Activated CD4-positive, alpha-beta T cell treated with anti-CD3 and anti-CD28 coated beads, Interleukin-2, amount 10 ng/mL, durations not matched to agents 7 days and 5 days (primary cell): ENCODE measurements at regions not wholly inside any gene's neighbourhood (a gene's known extent, or its start where the extent isn't known, plus 50 kb on each side); places are given as distances from the start of the nearest gene placed in this dataset.

Experiments
- CTCF ChIA-PET: fragments of 350-600 bp; sonication (Branson Sonifier 250); formaldehyde crosslinking; loops from one replicate; lab custom pipeline; 2021; ENCODE audit warnings: antibody characterized with exemption; lab: Charles Lee
- POLR2A ChIA-PET: fragments of 350-600 bp; sonication (Branson Sonifier 250); formaldehyde crosslinking; loops from one replicate; lab custom pipeline; 2021; ENCODE audit warnings: antibody characterized with exemption; lab: Charles Lee
- DNase-seq: peaks from one replicate; pipeline ENCODE4 v3.0.0-alpha.2; 2020
- H3K27ac Mint-ChIP-seq: one replicate; pipeline ENCODE4 v1.8.0; 2021; ENCODE audit warnings: mild to moderate bottlenecking, moderate library complexity, mixed read lengths
- H3K27me3 Mint-ChIP-seq: one replicate; pipeline ENCODE4 v1.8.0; 2021; ENCODE audit warnings: mixed read lengths
- H3K36me3 Mint-ChIP-seq: one replicate; pipeline ENCODE4 v1.8.0; 2021; ENCODE audit warnings: low read depth, mixed read lengths
- H3K4me1 Mint-ChIP-seq: one replicate; pipeline ENCODE4 v1.8.0; 2021; ENCODE audit warnings: mixed read lengths
- H3K4me3 Mint-ChIP-seq: one replicate; pipeline ENCODE4 v1.8.0; 2021; ENCODE audit warnings: mild to moderate bottlenecking, moderate library complexity, mixed read lengths
- H3K9me3 Mint-ChIP-seq: one replicate; pipeline ENCODE4 v1.8.0; 2021; ENCODE audit warnings: mixed read lengths

GRCh38 chr18:38067821-38068220 is 502.2 kb upstream of the CELF4 start:
- Mint-ChIP-seq H3K9me3 (peaks cover 5% of the 10 kb centered on the region), H3K27me3 (no peaks in the 10 kb centered on the region), H3K27ac (no peak overlapping the region), H3K4me3 (no peak overlapping the region), H3K36me3 (no peaks in the 10 kb centered on the region), H3K4me1 (no peaks in the 10 kb centered on the region)
- ChIA-PET POLR2A (no interaction called here), CTCF (no interaction called here)
- no peak for DNase-seq

- CTCF ChIA-PET = no interaction called here
- DNase-seq = no peak
- Mint-ChIP-seq H3K4me3 (no peak overlapping the region), H3K4me1 (no peaks in the 10 kb centered on the region), H3K9me3 (peaks cover 5% of the 10 kb centered on the region), H3K36me3 (no peaks in the 10 kb centered on the region), H3K27me3 (no peaks in the 10 kb centered on the region), H3K27ac (no peak overlapping the region)
- POLR2A ChIA-PET = no interaction called here
Observed at GRCh38 chr18:38067086-38067485, 501.5 kb upstream of the CELF4 start.

GRCh38 chr18:38052879-38053590 is 487.4 kb upstream of the CELF4 start:
- Mint-ChIP-seq H3K36me3 (no peaks in the 10 kb centered on the region), H3K4me1 (no peaks in the 10 kb centered on the region), H3K4me3 (no peak overlapping the region), H3K9me3 (no peaks in the 10 kb centered on the region), H3K27me3 (no peaks in the 10 kb centered on the region), H3K27ac (no peak overlapping the region)
- ChIA-PET POLR2A (no interaction called here), CTCF (no interaction called here)
- DNase-seq = no peak

- Mint-ChIP-seq H3K36me3 (no peaks in the 10 kb centered on the region), H3K27me3 (no peaks in the 10 kb centered on the region), H3K4me3 (no peak overlapping the region), H3K4me1 (no peaks in the 10 kb centered on the region), H3K27ac (no peak overlapping the region), H3K9me3 (no peaks in the 10 kb centered on the region)
- DNase-seq = no peak
- ChIA-PET CTCF (interaction anchor here (0.6 kb wide), 1 partner anchor 16 kb away, joined by 3 read pairs; no protein-coding TSS in a partner anchor), POLR2A (no interaction called here)
Observed at GRCh38 chr18:38047820-38048219, 482.2 kb upstream of the CELF4 start.

GRCh38 chr18:38046651-38047050 is 481.1 kb upstream of the CELF4 start:
- Mint-ChIP-seq H3K36me3 (no peaks in the 10 kb centered on the region), H3K27me3 (no peaks in the 10 kb centered on the region), H3K9me3 (no peaks in the 10 kb centered on the region), H3K27ac (no peak overlapping the region), H3K4me3 (no peak overlapping the region), H3K4me1 (no peaks in the 10 kb centered on the region)
- no peak for DNase-seq
- POLR2A ChIA-PET = no interaction called here
- CTCF ChIA-PET = no interaction called here

GRCh38 chr18:38045845-38046244 is 480.2 kb upstream of the CELF4 start:
- Mint-ChIP-seq H3K4me1 (no peaks in the 10 kb centered on the region), H3K4me3 (no peak overlapping the region), H3K36me3 (no peaks in the 10 kb centered on the region), H3K9me3 (no peaks in the 10 kb centered on the region), H3K27ac (no peak overlapping the region), H3K27me3 (no peaks in the 10 kb centered on the region)
- ChIA-PET CTCF (no interaction called here), POLR2A (no interaction called here)
- no peak for DNase-seq

GRCh38 chr18:38042211-38042890 is 476.8 kb upstream of the CELF4 start:
- Mint-ChIP-seq H3K27me3 (no peaks in the 10 kb centered on the region), H3K36me3 (no peaks in the 10 kb centered on the region), H3K27ac (no peak overlapping the region), H3K4me1 (no peaks in the 10 kb centered on the region), H3K9me3 (no peaks in the 10 kb centered on the region), H3K4me3 (no peak overlapping the region)
- DNase-seq = no peak
- POLR2A ChIA-PET = no interaction called here
- CTCF ChIA-PET = no interaction called here

- Mint-ChIP-seq H3K27me3 (no peaks in the 10 kb centered on the region), H3K27ac (no peak overlapping the region), H3K4me3 (no peak overlapping the region), H3K4me1 (no peaks in the 10 kb centered on the region), H3K36me3 (no peaks in the 10 kb centered on the region), H3K9me3 (no peaks in the 10 kb centered on the region)
- CTCF ChIA-PET = no interaction called here
- no peak for DNase-seq
- POLR2A ChIA-PET = no interaction called here
Observed at GRCh38 chr18:38038242-38038641, 472.6 kb upstream of the CELF4 start.

GRCh38 chr18:38035193-38035592 is 469.6 kb upstream of the CELF4 start:
- CTCF ChIA-PET = interaction anchor here (0.6 kb wide), 1 partner anchor 1417 kb away, joined by 4 read pairs; no protein-coding TSS in a partner anchor
- DNase-seq = no peak
- H3K36me3 Mint-ChIP-seq = no peaks in the 10 kb centered on the region
- no peaks in the 10 kb centered on the region for H3K4me1 Mint-ChIP-seq
- no peaks in the 10 kb centered on the region for H3K27me3 Mint-ChIP-seq
- H3K27ac Mint-ChIP-seq = no peak overlapping the region
- POLR2A ChIA-PET = no interaction called here
- no peak overlapping the region for H3K4me3 Mint-ChIP-seq
- H3K9me3 Mint-ChIP-seq = no peaks in the 10 kb centered on the region

GRCh38 chr18:38033282-38033681 is 467.7 kb upstream of the CELF4 start:
- POLR2A ChIA-PET = no interaction called here
- no peak for DNase-seq
- H3K4me1 Mint-ChIP-seq = no peaks in the 10 kb centered on the region
- H3K36me3 Mint-ChIP-seq = no peaks in the 10 kb centered on the region
- no peak overlapping the region for H3K4me3 Mint-ChIP-seq
- CTCF ChIA-PET = no interaction called here
- no peaks in the 10 kb centered on the region for H3K27me3 Mint-ChIP-seq
- no peak overlapping the region for H3K27ac Mint-ChIP-seq
- H3K9me3 Mint-ChIP-seq = no peaks in the 10 kb centered on the region

- no peaks in the 10 kb centered on the region for H3K36me3 Mint-ChIP-seq
- H3K27me3 Mint-ChIP-seq = no peaks in the 10 kb centered on the region
- H3K27ac Mint-ChIP-seq = no peak overlapping the region
- H3K9me3 Mint-ChIP-seq = no peaks in the 10 kb centered on the region
- CTCF ChIA-PET = no interaction called here
- POLR2A ChIA-PET = no interaction called here
- no peaks in the 10 kb centered on the region for H3K4me1 Mint-ChIP-seq
- no peak overlapping the region for H3K4me3 Mint-ChIP-seq
- DNase-seq = no peak
Observed at GRCh38 chr18:38032516-38032915, 466.9 kb upstream of the CELF4 start.

- no peaks in the 10 kb centered on the region for H3K9me3 Mint-ChIP-seq
- ChIA-PET POLR2A (no interaction called here), CTCF (no interaction called here)
- no peaks in the 10 kb centered on the region for H3K27me3 Mint-ChIP-seq
- DNase-seq = no peak
- no peak overlapping the region for H3K27ac Mint-ChIP-seq
- H3K36me3 Mint-ChIP-seq = no peaks in the 10 kb centered on the region
- H3K4me3 Mint-ChIP-seq = no peak overlapping the region
- no peaks in the 10 kb centered on the region for H3K4me1 Mint-ChIP-seq
Observed at GRCh38 chr18:38028946-38029345, 463.3 kb upstream of the CELF4 start.

GRCh38 chr18:38025433-38026038 is 459.9 kb upstream of the CELF4 start:
- no peaks in the 10 kb centered on the region for H3K27me3 Mint-ChIP-seq
- ChIA-PET CTCF (no interaction called here), POLR2A (no interaction called here)
- H3K27ac Mint-ChIP-seq = no peak overlapping the region
- no peaks in the 10 kb centered on the region for H3K36me3 Mint-ChIP-seq
- H3K4me1 Mint-ChIP-seq = no peaks in the 10 kb centered on the region
- no peak for DNase-seq
- H3K4me3 Mint-ChIP-seq = no peak overlapping the region
- no peaks in the 10 kb centered on the region for H3K9me3 Mint-ChIP-seq
